K562 (cell line): ENCODE measurements at regions not wholly inside any gene's neighbourhood (a gene's known extent, or its start where the extent isn't known, plus 50 kb on each side); places are given as distances from the start of the nearest gene placed in this dataset.

Source experiments
- BRD4 ChIP-seq: fragments of 200-600 bp; sonication (generic); IDR thresholded peaks from 2 replicates; pipeline ENCODE4 v1.6.1; 2017; ENCODE audit warnings: inconsistent platforms
- CCAR2 ChIP-seq: fragments of 200-400 bp; formaldehyde crosslinking; IDR thresholded peaks from 2 replicates; pipeline ENCODE4 v1.6.1; 2017; ENCODE audit warnings: mild to moderate bottlenecking, low read depth, low read length
- EZH2 ChIP-seq: IDR thresholded peaks from 2 replicates; pipeline ENCODE4 v1.6.1; 2012; ENCODE audit warnings: low read depth, mild to moderate bottlenecking, inconsistent platforms, low read length, borderline replicate concordance
- RBM15 ChIP-seq: fragments of 200-400 bp; formaldehyde crosslinking; IDR thresholded peaks from 2 replicates; pipeline ENCODE4 v1.6.1; 2018; ENCODE audit warnings: mild to moderate bottlenecking, low read length, moderate library complexity; ENCODE audit not compliant: insufficient read depth
- SREBF2 ChIP-seq: sonication (generic); formaldehyde crosslinking; IDR thresholded peaks from 2 replicates; pipeline ENCODE4 v1.4.0; 2020; ENCODE audit warnings: mild to moderate bottlenecking, missing genetic modification reagents
- THRAP3 ChIP-seq: fragments of 450-650 bp; IDR thresholded peaks from 2 replicates; pipeline ENCODE4 v1.6.1; 2016; ENCODE audit warnings: mild to moderate bottlenecking, inconsistent platforms, borderline replicate concordance
- YY1 ChIP-seq, 3 experiments: IDR thresholded peaks; 2 replicates each; pipeline ENCODE4 v1.6.1; 2011; ENCODE audit warnings: low read length in 2 of 3, mild to moderate bottlenecking in 2 of 3, moderate library complexity in 2 of 3, borderline replicate concordance in 1 of 3, control low read depth in 1 of 3, low read depth in 1 of 3; ENCODE audit not compliant: insufficient read depth in 3 of 3, insufficient replicate concordance in 2 of 3, control insufficient read depth in 1 of 3, insufficient read length in 1 of 3; ENCODE audit errors: extremely low read depth in 1 of 3
- TF ChIP-seq, protein P1 (sequence below): fragments of 250-450 bp; sonication (Bioruptor Pico); IDR thresholded peaks from 2 replicates; pipeline ENCODE4 v1.4.0; 2020; ENCODE audit warnings: mild to moderate bottlenecking
- TF ChIP-seq, protein P2 (sequence below), 3 experiments: IDR thresholded peaks in 2 of 3; conservative IDR thresholded peaks in 1 of 3; 2 replicates each; pipeline ENCODE4 v1.5.1; 2011 to 2012; ENCODE audit warnings: low read length in 3 of 3, mild to moderate bottlenecking in 3 of 3, control low read depth in 2 of 3, improper control_type of control experiment in 1 of 3, inconsistent platforms in 1 of 3, low read depth in 1 of 3, mixed read lengths in 1 of 3, moderate library complexity in 1 of 3; ENCODE audit not compliant: insufficient read depth in 2 of 3
- TF ChIP-seq, protein P3 (sequence below): sonication (generic); formaldehyde crosslinking; IDR thresholded peaks from 2 replicates; pipeline ENCODE4 v1.8.1; 2022; ENCODE audit warnings: missing genetic modification reagents
- TF ChIP-seq, protein P4 (sequence below): fragments of 450-650 bp; formaldehyde crosslinking; IDR thresholded peaks from 2 replicates; pipeline ENCODE4 v1.4.0; 2020; ENCODE audit warnings: mild to moderate bottlenecking, mixed read lengths

DNA sequence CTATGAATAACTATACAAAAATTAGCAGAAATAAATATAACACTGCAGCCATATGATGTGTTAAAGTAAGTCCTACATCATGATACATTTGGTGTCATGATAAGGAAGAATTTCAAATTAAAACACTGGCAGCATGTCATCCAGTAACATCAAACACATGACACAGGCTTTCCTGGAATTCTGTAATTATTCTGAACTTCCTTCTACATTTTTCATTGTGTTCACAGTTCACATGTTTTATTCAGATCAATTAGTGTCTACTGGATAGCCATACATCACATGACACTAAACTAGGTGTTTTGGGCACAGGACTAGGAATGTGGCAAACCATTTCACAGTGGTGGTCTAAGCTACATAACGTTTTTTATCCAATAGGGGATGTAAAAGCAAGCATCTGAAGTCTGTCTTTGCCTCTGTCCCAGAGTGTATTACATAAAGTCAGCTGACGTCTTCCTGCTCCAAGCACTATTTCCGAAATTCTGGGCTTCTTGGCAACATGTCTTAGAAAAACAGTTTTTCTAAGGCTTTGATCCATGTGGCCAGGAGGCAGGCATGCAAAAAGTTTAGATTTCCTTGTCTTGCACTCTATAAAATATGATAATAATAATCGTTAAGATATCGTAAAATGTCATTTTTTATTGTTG, 707.9 kb downstream of the CENPC start:
- TF ChIP-seq, protein P1, sequence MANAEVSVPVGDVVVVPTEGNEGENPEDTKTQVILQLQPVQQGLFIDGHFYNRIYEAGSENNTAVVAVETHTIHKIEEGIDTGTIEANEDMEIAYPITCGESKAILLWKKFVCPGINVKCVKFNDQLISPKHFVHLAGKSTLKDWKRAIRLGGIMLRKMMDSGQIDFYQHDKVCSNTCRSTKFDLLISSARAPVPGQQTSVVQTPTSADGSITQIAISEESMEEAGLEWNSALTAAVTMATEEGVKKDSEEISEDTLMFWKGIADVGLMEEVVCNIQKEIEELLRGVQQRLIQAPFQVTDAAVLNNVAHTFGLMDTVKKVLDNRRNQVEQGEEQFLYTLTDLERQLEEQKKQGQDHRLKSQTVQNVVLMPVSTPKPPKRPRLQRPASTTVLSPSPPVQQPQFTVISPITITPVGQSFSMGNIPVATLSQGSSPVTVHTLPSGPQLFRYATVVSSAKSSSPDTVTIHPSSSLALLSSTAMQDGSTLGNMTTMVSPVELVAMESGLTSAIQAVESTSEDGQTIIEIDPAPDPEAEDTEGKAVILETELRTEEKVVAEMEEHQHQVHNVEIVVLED (CRISPR knock-in tag), result no peak
- TF ChIP-seq CCAR2 (no peak), EZH2 (no peak), BRD4 (no peak), THRAP3 (no peak), RBM15 (no peak), YY1 (IDR thresholded peaks at IDR 0.05; ENCODE audit: borderline replicate concordance in 1 of 3, control insufficient read depth in 1 of 3, extremely low read depth in 1 of 3, insufficient read depth in 3 of 3, insufficient read length in 1 of 3, insufficient replicate concordance in 2 of 3, low read depth in 1 of 3, low read length in 2 of 3) (no peak), SREBF2 (no peak)
- TF ChIP-seq, protein P2, sequence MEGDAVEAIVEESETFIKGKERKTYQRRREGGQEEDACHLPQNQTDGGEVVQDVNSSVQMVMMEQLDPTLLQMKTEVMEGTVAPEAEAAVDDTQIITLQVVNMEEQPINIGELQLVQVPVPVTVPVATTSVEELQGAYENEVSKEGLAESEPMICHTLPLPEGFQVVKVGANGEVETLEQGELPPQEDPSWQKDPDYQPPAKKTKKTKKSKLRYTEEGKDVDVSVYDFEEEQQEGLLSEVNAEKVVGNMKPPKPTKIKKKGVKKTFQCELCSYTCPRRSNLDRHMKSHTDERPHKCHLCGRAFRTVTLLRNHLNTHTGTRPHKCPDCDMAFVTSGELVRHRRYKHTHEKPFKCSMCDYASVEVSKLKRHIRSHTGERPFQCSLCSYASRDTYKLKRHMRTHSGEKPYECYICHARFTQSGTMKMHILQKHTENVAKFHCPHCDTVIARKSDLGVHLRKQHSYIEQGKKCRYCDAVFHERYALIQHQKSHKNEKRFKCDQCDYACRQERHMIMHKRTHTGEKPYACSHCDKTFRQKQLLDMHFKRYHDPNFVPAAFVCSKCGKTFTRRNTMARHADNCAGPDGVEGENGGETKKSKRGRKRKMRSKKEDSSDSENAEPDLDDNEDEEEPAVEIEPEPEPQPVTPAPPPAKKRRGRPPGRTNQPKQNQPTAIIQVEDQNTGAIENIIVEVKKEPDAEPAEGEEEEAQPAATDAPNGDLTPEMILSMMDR (IDR thresholded peaks at IDR 0.05 in 2 of 3, conservative IDR thresholded peaks at IDR 0.05 in 1 of 3; ENCODE audit: insufficient read depth in 2 of 3, low read depth in 1 of 3, low read length in 3 of 3), result no peak
- TF ChIP-seq, protein P3, sequence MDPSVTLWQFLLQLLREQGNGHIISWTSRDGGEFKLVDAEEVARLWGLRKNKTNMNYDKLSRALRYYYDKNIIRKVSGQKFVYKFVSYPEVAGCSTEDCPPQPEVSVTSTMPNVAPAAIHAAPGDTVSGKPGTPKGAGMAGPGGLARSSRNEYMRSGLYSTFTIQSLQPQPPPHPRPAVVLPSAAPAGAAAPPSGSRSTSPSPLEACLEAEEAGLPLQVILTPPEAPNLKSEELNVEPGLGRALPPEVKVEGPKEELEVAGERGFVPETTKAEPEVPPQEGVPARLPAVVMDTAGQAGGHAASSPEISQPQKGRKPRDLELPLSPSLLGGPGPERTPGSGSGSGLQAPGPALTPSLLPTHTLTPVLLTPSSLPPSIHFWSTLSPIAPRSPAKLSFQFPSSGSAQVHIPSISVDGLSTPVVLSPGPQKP (CRISPR knock-in tag), result no peak
- TF ChIP-seq, protein P4, sequence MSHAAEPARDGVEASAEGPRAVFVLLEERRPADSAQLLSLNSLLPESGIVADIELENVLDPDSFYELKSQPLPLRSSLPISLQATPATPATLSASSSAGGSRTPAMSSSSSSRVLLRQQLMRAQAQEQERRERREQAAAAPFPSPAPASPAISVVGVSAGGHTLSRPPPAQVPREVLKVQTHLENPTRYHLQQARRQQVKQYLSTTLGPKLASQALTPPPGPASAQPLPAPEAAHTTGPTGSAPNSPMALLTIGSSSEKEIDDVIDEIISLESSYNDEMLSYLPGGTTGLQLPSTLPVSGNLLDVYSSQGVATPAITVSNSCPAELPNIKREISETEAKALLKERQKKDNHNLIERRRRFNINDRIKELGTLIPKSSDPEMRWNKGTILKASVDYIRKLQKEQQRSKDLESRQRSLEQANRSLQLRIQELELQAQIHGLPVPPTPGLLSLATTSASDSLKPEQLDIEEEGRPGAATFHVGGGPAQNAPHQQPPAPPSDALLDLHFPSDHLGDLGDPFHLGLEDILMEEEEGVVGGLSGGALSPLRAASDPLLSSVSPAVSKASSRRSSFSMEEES (CRISPR knock-in tag), result no peak
